T-cell (primary cell): ENCODE measurements at regions not wholly inside any gene's neighbourhood (a gene's known extent, or its start where the extent isn't known, plus 50 kb on each side); places are given as distances from the start of the nearest gene placed in this dataset.

Experiments
- ATAC-seq, 4 experiments: fragments of 200-7000 bp in 3 of 4; fragments of 150-1000 bp in 1 of 4; cut with Tn5 transposase; replicated peaks in 1 of 4; 1 replicate in 3 of 4; 2 replicates in 1 of 4; pipeline ENCODE4 v1.10.0; 2021; ENCODE audit warnings: moderate library complexity in 3 of 4, mild to moderate bottlenecking in 2 of 4, moderate number of reproducible peaks in 1 of 4
- CTCF ChIA-PET, 2 donors: fragments of 300-600 bp; sonication (Branson Sonifier 250); formaldehyde crosslinking; loops; one replicate each; lab custom pipeline; 2022; ENCODE audit warnings: antibody characterized with exemption in 2 of 2; lab: Charles Lee
- POLR2A ChIA-PET, 2 donors: fragments of 300-600 bp; sonication (Branson Sonifier 250); formaldehyde crosslinking; loops; one replicate each; lab custom pipeline; 2022; ENCODE audit warnings: antibody characterized with exemption in 2 of 2; lab: Charles Lee
- DNase-seq, 35 experiments: peaks; one replicate each; pipeline versions ENCODE4 v3.0.0 to v3.0.0-alpha.2; 2013 to 2023
- H3K27ac ChIP-seq: one replicate; pipeline ENCODE4 v1.5.1; 2013; ENCODE audit warnings: low read length
- H3K27me3 ChIP-seq, 2 experiments: replicated peaks in 1 of 2; 1 replicate in 1 of 2; 2 replicates in 1 of 2; pipeline versions ENCODE4 v1.6.1 to v1.7.0; 2013; ENCODE audit warnings: low read length in 1 of 2, mixed read lengths in 1 of 2; ENCODE audit not compliant: control insufficient read depth in 2 of 2, insufficient read depth in 2 of 2; ENCODE audit errors: extremely low read depth in 1 of 2
- H3K36me3 ChIP-seq, 2 donors: 1 replicate in 1 of 2; 2 replicates in 1 of 2; pipeline versions ENCODE4 v1.6.1 to v1.7.0; 2013; ENCODE audit warnings: low read length in 1 of 2; ENCODE audit not compliant: control insufficient read depth in 2 of 2, insufficient read depth in 1 of 2; ENCODE audit errors: extremely low read depth in 1 of 2
- H3K4me1 ChIP-seq, 2 experiments: 1 replicate in 1 of 2; 2 replicates in 1 of 2; pipeline versions ENCODE4 v1.6.1 to v1.7.0; 2013; ENCODE audit warnings: low read length in 2 of 2, mixed read lengths in 1 of 2; ENCODE audit not compliant: insufficient read depth in 2 of 2, control insufficient read depth in 1 of 2; ENCODE audit errors: extremely low read depth in 1 of 2
- H3K4me3 ChIP-seq, 2 donors: 1 replicate in 1 of 2; 2 replicates in 1 of 2; pipeline versions ENCODE4 v1.5.1 to v1.7.0; 2013; ENCODE audit warnings: mild to moderate bottlenecking in 2 of 2, low read length in 1 of 2, moderate library complexity in 1 of 2; ENCODE audit not compliant: control insufficient read depth in 1 of 2; ENCODE audit errors: extremely low read depth in 1 of 2
- H3K9me3 ChIP-seq: 2 replicates; pipeline ENCODE4 v1.7.0; 2013
- H3K27ac Mint-ChIP-seq, 2 donors: one replicate each; pipeline ENCODE4 v1.8.0; 2020 to 2021; ENCODE audit warnings: mild to moderate bottlenecking in 2 of 2, mixed read lengths in 2 of 2
- H3K27me3 Mint-ChIP-seq, 2 donors: one replicate each; pipeline ENCODE4 v1.8.0; 2021 to 2022; ENCODE audit warnings: mixed read lengths in 2 of 2
- H3K36me3 Mint-ChIP-seq: one replicate; pipeline ENCODE4 v1.8.0; 2021; ENCODE audit warnings: mixed read lengths
- H3K4me1 Mint-ChIP-seq, 3 donors: one replicate each; pipeline ENCODE4 v1.8.0; 2020 to 2022; ENCODE audit warnings: mixed read lengths in 3 of 3, mild to moderate bottlenecking in 1 of 3
- H3K4me3 Mint-ChIP-seq, 3 donors: one replicate each; pipeline ENCODE4 v1.8.0; 2020 to 2022; ENCODE audit warnings: mild to moderate bottlenecking in 3 of 3, mixed read lengths in 3 of 3, moderate library complexity in 3 of 3
- H3K9me3 Mint-ChIP-seq, 3 donors: one replicate each; pipeline ENCODE4 v1.8.0; 2020 to 2022; ENCODE audit warnings: mixed read lengths in 3 of 3
- WGBS: methylation state at CpG from one replicate; pipeline ENCODE4 v1.1.5; 2013; ENCODE audit warnings: missing lambda C conversion rate; ENCODE audit not compliant: insufficient coverage; 5-methylcytosine and 5-hydroxymethylcytosine counted together

DNA sequence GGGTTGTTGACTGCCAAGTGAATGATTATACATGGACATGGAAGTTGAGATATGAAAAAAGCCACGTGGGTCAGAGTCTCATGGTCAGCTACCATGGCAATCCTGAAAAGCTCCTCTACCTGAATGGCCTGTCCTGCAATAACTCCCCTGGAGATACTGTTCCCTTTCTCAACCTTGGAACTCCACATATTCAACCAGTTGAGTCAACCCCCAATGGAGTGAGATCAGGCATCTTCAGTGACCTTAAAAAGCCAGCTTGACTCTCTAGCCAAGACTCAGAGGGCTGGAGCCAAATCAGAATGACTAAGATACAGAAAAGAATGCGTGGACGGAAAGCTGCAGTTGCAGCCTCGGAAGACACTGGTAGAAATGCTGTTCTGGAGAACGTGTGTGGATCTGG is 341.3 kb downstream of the FOXA2 start:
- Mint-ChIP-seq H3K36me3 (no peaks in the 10 kb centered on the region), H3K27me3 (no peaks in the 10 kb centered on the region), H3K4me3 (no peak overlapping the region), H3K9me3 (peaks cover 4 to 8% (median 7%) of the 10 kb centered on the region in 3 donors), H3K4me1 (no peaks in the 10 kb centered on the region), H3K27ac (no peak overlapping the region)
- H3K27ac ChIP-seq = no peak overlapping the region
- CTCF ChIA-PET = no interaction called here
- ATAC-seq (no peak), DNase-seq (no peak)
- H3K36me3 ChIP-seq = no peaks in the 10 kb centered on the region
- WGBS = 29% methylated on average over 1 of the region's 5 CpGs
- no peaks in the 10 kb centered on the region for H3K27me3 ChIP-seq
- H3K4me3 ChIP-seq = no peak overlapping the region
- H3K4me1 ChIP-seq = no peaks in the 10 kb centered on the region
- POLR2A ChIA-PET = no interaction called here
- H3K9me3 ChIP-seq = no peaks in the 10 kb centered on the region

DNA sequence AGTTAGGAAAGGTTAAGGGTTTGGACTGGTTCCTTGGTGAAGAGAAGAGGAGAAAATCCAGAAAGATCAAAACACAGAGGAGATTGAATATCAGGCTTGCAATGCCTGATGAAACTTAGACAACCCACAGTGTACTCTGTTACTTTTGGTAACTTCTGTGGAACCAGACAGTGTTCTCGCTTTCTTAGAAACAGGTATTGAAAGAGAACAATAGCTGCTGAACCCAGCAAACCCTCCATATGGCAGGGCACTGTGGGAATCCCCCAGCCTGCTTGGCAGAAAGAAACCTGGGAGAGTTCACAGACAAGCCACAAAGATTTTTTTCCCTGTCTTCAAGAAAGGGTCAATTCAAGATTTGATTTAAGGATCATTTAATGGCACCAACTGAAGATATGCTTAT is 342.8 kb downstream of the FOXA2 start:
- Histone ChIP-seq H3K27ac (no peak overlapping the region), H3K36me3 (no peaks in the 10 kb centered on the region), H3K27me3 (no peaks in the 10 kb centered on the region), H3K4me3 (no peak overlapping the region), H3K4me1 (no peaks in the 10 kb centered on the region), H3K9me3 (no peaks in the 10 kb centered on the region)
- ChIA-PET POLR2A (no interaction called here), CTCF (no interaction called here)
- no peak overlapping the region for H3K4me3 Mint-ChIP-seq
- no peaks in the 10 kb centered on the region for H3K4me1 Mint-ChIP-seq
- no peaks in the 10 kb centered on the region for H3K27me3 Mint-ChIP-seq
- ATAC-seq = no peak
- DNase-seq = no peak
- 100% methylated on average over 1 of the region's 1 CpG for WGBS
- peaks cover 4 to 8% (median 5%) of the 10 kb centered on the region in 3 donors for H3K9me3 Mint-ChIP-seq
- H3K36me3 Mint-ChIP-seq = no peaks in the 10 kb centered on the region
- no peak overlapping the region for H3K27ac Mint-ChIP-seq

DNA sequence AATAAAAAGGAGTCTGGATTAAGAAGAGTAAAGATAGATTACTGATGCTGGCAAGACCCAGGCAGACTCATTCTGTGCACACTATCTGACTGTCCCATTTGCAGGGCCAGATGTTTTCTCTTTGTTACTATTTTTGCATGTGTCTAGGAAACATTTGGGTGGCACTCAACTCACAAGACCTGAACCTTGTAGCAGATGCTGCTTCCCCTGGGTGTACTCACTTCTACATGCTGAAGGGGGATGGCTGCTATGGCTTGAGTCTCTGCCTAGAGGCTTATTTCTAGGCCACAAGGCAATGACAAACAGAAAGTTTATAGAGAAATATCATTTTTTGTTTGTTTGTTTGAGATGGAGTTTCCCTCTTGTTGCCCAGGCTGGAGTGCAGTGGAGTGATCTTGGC is 351.4 kb downstream of the FOXA2 start:
- ChIA-PET POLR2A (no interaction called here), CTCF (no interaction called here)
- Mint-ChIP-seq H3K4me3 (no peak overlapping the region), H3K9me3 (peaks cover 0 to 2% (median 0%) of the 10 kb centered on the region in 3 donors), H3K36me3 (no peaks in the 10 kb centered on the region), H3K27ac (no peak overlapping the region), H3K27me3 (no peaks in the 10 kb centered on the region), H3K4me1 (no peaks in the 10 kb centered on the region)
- DNase-seq (no peak), ATAC-seq (no peak)
- H3K4me1 ChIP-seq = no peaks in the 10 kb centered on the region
- no peaks in the 10 kb centered on the region for H3K27me3 ChIP-seq
- H3K9me3 ChIP-seq = no peaks in the 10 kb centered on the region
- no peaks in the 10 kb centered on the region for H3K36me3 ChIP-seq
- H3K4me3 ChIP-seq = no peak overlapping the region
- no peak overlapping the region for H3K27ac ChIP-seq

DNA sequence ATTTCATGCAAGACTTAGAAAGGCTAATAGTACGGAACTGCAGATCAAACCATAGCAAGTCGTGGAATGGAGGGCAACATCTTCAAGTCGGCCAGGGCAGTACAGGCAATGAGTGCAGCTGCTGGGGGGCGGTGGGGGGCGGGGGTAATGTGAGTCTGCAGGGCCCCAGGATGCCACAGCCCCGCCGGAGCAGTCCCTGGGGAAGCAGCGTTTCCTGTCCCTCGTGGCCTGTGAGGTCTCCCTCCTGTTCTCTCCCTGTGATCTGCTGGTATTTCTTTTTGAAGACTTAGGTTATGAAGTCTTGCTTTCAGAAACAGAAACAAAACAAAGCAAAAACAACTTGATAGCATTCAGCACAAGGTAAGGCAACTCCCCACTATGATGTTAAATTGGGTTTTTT is 351.9 kb downstream of the FOXA2 start:
- Mint-ChIP-seq H3K4me3 (no peak overlapping the region), H3K9me3 (peaks cover 0 to 2% (median 0%) of the 10 kb centered on the region in 3 donors), H3K27me3 (no peaks in the 10 kb centered on the region), H3K36me3 (no peaks in the 10 kb centered on the region), H3K27ac (no peak overlapping the region), H3K4me1 (no peaks in the 10 kb centered on the region)
- POLR2A ChIA-PET = no interaction called here
- 79% methylated on average over 2 of the region's 9 CpGs for WGBS
- DNase-seq (no peak), ATAC-seq (no peak)
- no peaks in the 10 kb centered on the region for H3K4me1 ChIP-seq
- no peak overlapping the region for H3K27ac ChIP-seq
- H3K36me3 ChIP-seq = no peaks in the 10 kb centered on the region
- CTCF ChIA-PET = no interaction called here
- H3K9me3 ChIP-seq = no peaks in the 10 kb centered on the region
- H3K27me3 ChIP-seq = no peaks in the 10 kb centered on the region
- H3K4me3 ChIP-seq = no peak overlapping the region

DNA sequence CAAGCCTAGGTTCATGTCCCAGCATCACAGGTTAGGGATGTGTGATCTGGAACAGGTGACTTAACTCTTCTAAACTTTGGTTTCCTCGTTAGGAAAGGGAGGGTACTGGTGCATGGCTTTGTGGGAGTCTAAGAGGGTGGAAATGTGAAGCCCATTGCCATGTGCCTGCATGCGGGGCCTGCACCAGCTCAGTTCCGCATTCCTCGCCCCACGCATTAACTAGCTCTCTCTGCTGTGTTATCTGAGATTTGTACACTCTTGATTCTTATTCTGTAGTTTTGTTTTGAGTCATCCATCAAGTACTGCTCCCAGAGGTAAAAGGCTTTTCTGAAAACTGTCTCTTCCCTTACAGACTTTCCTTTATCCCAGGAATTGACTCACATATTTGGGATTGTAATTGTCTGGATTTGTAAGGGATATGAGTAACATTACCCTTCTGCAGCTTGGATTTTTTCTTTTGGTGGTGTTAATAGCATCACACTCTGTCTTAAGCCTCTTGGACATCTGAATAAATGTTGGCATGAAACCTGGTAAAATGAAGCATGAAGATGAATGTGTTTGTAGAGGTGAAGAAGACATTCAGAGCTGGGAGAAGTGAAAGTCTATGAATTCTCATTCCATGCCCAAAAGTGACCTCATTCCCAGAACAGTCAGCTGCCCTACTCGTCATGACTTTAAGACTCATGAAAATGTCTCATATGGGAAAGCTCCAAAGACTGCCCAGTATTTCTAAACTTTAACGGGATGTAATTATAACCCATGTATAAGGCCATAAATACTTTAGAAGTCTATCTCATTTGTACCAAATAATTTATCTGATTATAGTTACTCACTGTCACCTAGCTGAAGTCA is 357.3 kb downstream of the FOXA2 start:
- Mint-ChIP-seq H3K27ac (no peak overlapping the region), H3K4me1 (no peaks in the 10 kb centered on the region), H3K27me3 (no peaks in the 10 kb centered on the region), H3K9me3 (peaks cover 0 to 9% (median 9%) of the 10 kb centered on the region in 3 donors), H3K4me3 (no peak overlapping the region), H3K36me3 (no peaks in the 10 kb centered on the region)
- POLR2A ChIA-PET = no interaction called here
- DNase-seq = no peak
- no peak for ATAC-seq
- H3K4me1 ChIP-seq = no peaks in the 10 kb centered on the region
- no peak overlapping the region for H3K4me3 ChIP-seq
- WGBS = 67% methylated on average over 5 of the region's 7 CpGs
- H3K27me3 ChIP-seq = no peaks in the 10 kb centered on the region
- no peaks in the 10 kb centered on the region for H3K36me3 ChIP-seq
- no peak overlapping the region for H3K27ac ChIP-seq
- CTCF ChIA-PET = no interaction called here
- H3K9me3 ChIP-seq = no peaks in the 10 kb centered on the region

DNA sequence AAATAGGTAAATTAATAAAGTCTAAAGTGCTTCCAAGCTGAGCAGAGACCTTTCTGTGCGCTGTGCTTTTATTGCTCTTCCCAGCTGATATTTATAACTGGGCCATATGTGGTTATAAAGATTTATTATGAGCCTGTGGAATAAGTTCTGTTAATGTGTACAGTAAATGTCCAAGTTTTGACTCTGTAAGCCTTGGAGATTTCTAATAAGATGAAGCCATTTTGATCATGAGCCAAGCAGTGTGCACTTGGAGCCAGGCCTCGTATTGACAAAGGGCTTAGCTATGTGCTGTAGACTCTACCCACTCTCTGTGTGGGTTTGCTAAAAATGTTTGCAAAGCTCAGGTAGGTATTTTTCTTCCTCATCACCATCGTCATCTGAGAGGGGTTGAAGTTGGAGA is 361.1 kb downstream of the FOXA2 start:
- Mint-ChIP-seq H3K9me3 (peaks cover 3 to 9% (median 9%) of the 10 kb centered on the region in 3 donors), H3K4me3 (no peak overlapping the region), H3K27me3 (no peaks in the 10 kb centered on the region), H3K4me1 (no peaks in the 10 kb centered on the region), H3K27ac (no peak overlapping the region), H3K36me3 (no peaks in the 10 kb centered on the region)
- POLR2A ChIA-PET = no interaction called here
- no peak overlapping the region for H3K4me3 ChIP-seq
- H3K27me3 ChIP-seq = no peaks in the 10 kb centered on the region
- WGBS = 88% methylated on average over 1 of the region's 3 CpGs
- ATAC-seq (no peak), DNase-seq (no peak)
- CTCF ChIA-PET = no interaction called here
- no peaks in the 10 kb centered on the region for H3K36me3 ChIP-seq
- H3K4me1 ChIP-seq = no peaks in the 10 kb centered on the region
- H3K9me3 ChIP-seq = no peaks in the 10 kb centered on the region
- H3K27ac ChIP-seq = no peak overlapping the region
